GM12878 (cell line): ENCODE measurements at regions not wholly inside any gene's neighbourhood (a gene's known extent, or its start where the extent isn't known, plus 50 kb on each side); places are given as distances from the start of the nearest gene placed in this dataset.

Experiments
- ATAC-seq: fragments of 200-7000 bp; cut with Tn5 transposase; 3 replicates; pipeline ENCODE4 v1.9.1; 2020; ENCODE audit warnings: mild to moderate bottlenecking, moderate library complexity
- BruUV-seq: library from RNA; stranded (reverse); fragments of 400-500 nt; replicated peaks from 2 replicates; lab custom pipeline; 2021; lab: Mats Ljungman, UMichigan
- CTCF ChIA-PET: fragments of 300-600 bp; sonication (Branson Sonifier 250); formaldehyde crosslinking; extraction: SDS; loops from one replicate; lab custom pipeline; 2021; ENCODE audit warnings: inconsistent platforms; lab: Yijun Ruan, JAX
- POLR2A ChIA-PET: fragments of 350-600 bp; formaldehyde crosslinking; extraction: SDS; loops from one replicate; lab custom pipeline; 2021; ENCODE audit warnings: inconsistent platforms; lab: Charles Lee
- RAD21 ChIA-PET: fragments of 300-600 bp; sonication (Branson Sonifier 250); formaldehyde crosslinking; loops from one replicate; lab custom pipeline; 2023; ENCODE audit warnings: antibody characterized with exemption; ENCODE audit not compliant: unreplicated experiment; lab: Charles Lee
- SMC1A ChIA-PET: fragments of 300-600 bp; sonication (Branson Sonifier 250); formaldehyde crosslinking; loops from one replicate; lab custom pipeline; 2023; ENCODE audit not compliant: unreplicated experiment, uncharacterized antibody; lab: Charles Lee
- DNase-seq: peaks from one replicate; pipeline ENCODE4 v3.0.0-alpha.2; 2011; ENCODE audit warnings: low read depth, low spot score
- FAIRE-seq: peaks from 3 replicates; lab custom pipeline; 2011; peaks lifted over from hg19 to GRCh38; lab: Jason Lieb, UNC
- H2AFZ ChIP-seq: 2 replicates; pipeline ENCODE4 v1.6.0; 2011; ENCODE audit warnings: low read depth, low read length, control low read depth; ENCODE audit not compliant: control insufficient read depth
- H3K27ac ChIP-seq: 2 replicates; pipeline ENCODE4 v1.5.1; 2011; ENCODE audit warnings: control low read depth; ENCODE audit not compliant: control insufficient read depth, insufficient read depth
- H3K27me3 ChIP-seq, 2 experiments: replicated peaks in 1 of 2; 2 replicates each; pipeline versions ENCODE4 v1.6.0 to v1.6.1; 2011; ENCODE audit warnings: low read length in 1 of 2; ENCODE audit not compliant: control insufficient read depth in 2 of 2, insufficient read depth in 2 of 2
- H3K36me3 ChIP-seq, 2 experiments: 2 replicates each; pipeline ENCODE4 v1.5.1; 2011; ENCODE audit warnings: low read length in 1 of 2; ENCODE audit not compliant: control insufficient read depth in 2 of 2, insufficient read depth in 2 of 2
- H3K4me1 ChIP-seq: 2 replicates; pipeline ENCODE4 v1.6.1; 2011; ENCODE audit warnings: mild to moderate bottlenecking, low read length, moderate library complexity, mixed read lengths; ENCODE audit not compliant: control insufficient read depth, insufficient read depth
- H3K4me2 ChIP-seq: 2 replicates; pipeline ENCODE4 v1.6.0; 2011; ENCODE audit warnings: control low read depth; ENCODE audit not compliant: control insufficient read depth, insufficient read depth
- H3K4me3 ChIP-seq: fragments of 200-600 bp; sonication (generic); 2 replicates; pipeline ENCODE4 v1.5.1; 2016
- H3K79me2 ChIP-seq: 2 replicates; pipeline ENCODE4 v1.6.0; 2011; ENCODE audit warnings: low read length; ENCODE audit not compliant: control insufficient read depth, insufficient read depth
- H3K9ac ChIP-seq: 2 replicates; pipeline ENCODE4 v1.8.0; 2011; ENCODE audit warnings: low read length, control low read depth, mixed read lengths; ENCODE audit not compliant: control insufficient read depth, insufficient read depth
- H3K9me3 ChIP-seq: replicated peaks from 3 replicates; pipeline ENCODE4 v1.5.1; 2011; ENCODE audit warnings: mild to moderate bottlenecking, low read length; ENCODE audit not compliant: control insufficient read depth, insufficient read depth
- H4K20me1 ChIP-seq: 2 replicates; pipeline ENCODE4 v1.6.0; 2011; ENCODE audit not compliant: control insufficient read depth, insufficient read depth
- ATF7 ChIP-seq: fragments of 450-650 bp; IDR thresholded peaks from 2 replicates; pipeline ENCODE4 v1.6.1; 2016; ENCODE audit warnings: low read depth, mild to moderate bottlenecking
- BRCA1 ChIP-seq: IDR thresholded peaks from 2 replicates; pipeline ENCODE4 v1.6.1; 2011; ENCODE audit warnings: low read depth, low read length, improper control_type of control experiment
- CHD4 ChIP-seq: fragments of 200-600 bp; sonication (generic); IDR thresholded peaks from 2 replicates; pipeline ENCODE4 v1.6.1; 2016; ENCODE audit warnings: mild to moderate bottlenecking
- GABPA ChIP-seq: IDR thresholded peaks from 2 replicates; pipeline ENCODE4 v1.6.1; 2014; ENCODE audit warnings: antibody characterized with exemption, low read depth, mild to moderate bottlenecking, inconsistent platforms
- IRF4 ChIP-seq: IDR thresholded peaks from 2 replicates; pipeline ENCODE4 v1.6.1; 2011; ENCODE audit warnings: low read depth, low read length
- NFIC ChIP-seq: IDR thresholded peaks from 2 replicates; pipeline ENCODE4 v1.6.1; 2012; ENCODE audit warnings: low read depth, mild to moderate bottlenecking, inconsistent platforms, low read length, moderate library complexity
- NFXL1 ChIP-seq: fragments of 450-650 bp; IDR thresholded peaks from 2 replicates; pipeline ENCODE4 v1.6.1; 2017; ENCODE audit warnings: antibody characterized with exemption, mild to moderate bottlenecking, borderline replicate concordance
- PBX3 ChIP-seq: IDR thresholded peaks from 2 replicates; pipeline ENCODE4 v1.6.1; 2011; ENCODE audit warnings: mild to moderate bottlenecking, low read depth, low read length, moderate library complexity; ENCODE audit not compliant: insufficient replicate concordance
- SIN3A ChIP-seq: IDR thresholded peaks from 2 replicates; pipeline ENCODE4 v1.6.1; 2012; ENCODE audit warnings: low read depth, low read length, improper control_type of control experiment
- TCF12 ChIP-seq: IDR thresholded peaks from 2 replicates; pipeline ENCODE4 v1.6.1; 2011; ENCODE audit warnings: low read depth, mild to moderate bottlenecking, low read length
- ZNF24 ChIP-seq: fragments of 450-650 bp; IDR thresholded peaks from 2 replicates; pipeline ENCODE4 v1.6.1; 2017; ENCODE audit warnings: antibody characterized with exemption, mild to moderate bottlenecking
- WGBS: methylation state at CpG from one replicate; pipeline ENCODE4 v1.1.6; 2016; ENCODE audit warnings: low lambda C conversion rate; ENCODE audit not compliant: insufficient replicate concordance, insufficient coverage; ENCODE audit errors: missing lambda C conversion rate; 5-methylcytosine and 5-hydroxymethylcytosine counted together
- in situ Hi-C: fragments of 300-500 bp; cut with MboI; formaldehyde crosslinking; loops from 9 replicates; pipeline ENCODE4 v1.14.3; 2018; ENCODE audit warnings: mixed read lengths
- intact Hi-C: fragments of 100-400 bp; cut with micrococcal nuclease; formaldehyde crosslinking; loops from one replicate; pipeline ENCODE4 v1.14.2; 2022; ENCODE audit not compliant: unreplicated experiment
- TF ChIP-seq, protein P1 (sequence below): fragments of 150-350 bp; IDR thresholded peaks from 2 replicates; pipeline ENCODE4 v1.6.1; 2016; ENCODE audit warnings: low read depth, low read length
- TF ChIP-seq, protein P2 (sequence below): IDR thresholded peaks from 2 replicates; pipeline ENCODE4 v1.6.1; 2012; ENCODE audit warnings: low read depth, low read length, improper control_type of control experiment

DNA sequence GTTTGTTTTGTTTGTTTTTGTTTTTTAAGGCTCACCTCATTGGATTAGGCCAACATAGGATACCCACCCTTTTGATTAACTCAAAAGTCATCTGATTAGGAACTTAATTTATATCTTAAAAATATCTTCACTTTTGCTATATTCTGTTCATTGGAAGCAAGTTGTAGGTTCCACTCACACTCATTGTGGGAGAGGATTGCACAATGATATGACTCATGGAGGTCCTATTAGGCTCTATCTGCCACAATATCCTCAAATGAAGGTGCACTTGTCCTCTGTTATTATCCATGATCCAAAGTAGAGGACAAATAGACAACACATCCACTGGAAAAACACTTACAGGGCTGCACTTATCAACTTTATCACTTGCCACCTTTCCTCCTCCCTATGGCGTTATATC lies 60.5 kb upstream of the ADAMTS3 start:
- ATAC-seq (no peak), FAIRE-seq (no peak), DNase-seq (no peak)
- intact Hi-C loops, result no loop called here
- Histone ChIP-seq H3K4me2 (no peak overlapping the region), H3K27me3 (no peaks in the 10 kb centered on the region), H3K9me3 (no peaks in the 10 kb centered on the region), H3K4me1 (no peaks in the 10 kb centered on the region), H3K36me3 (no peaks in the 10 kb centered on the region), H3K27ac (no peak overlapping the region), H3K4me3 (no peak overlapping the region), H3K79me2 (no peaks in the 10 kb centered on the region), H4K20me1 (no peaks in the 10 kb centered on the region), H3K9ac (no peak overlapping the region), H2AFZ (no peak overlapping the region)
- TF ChIP-seq GABPA (no peak), NFIC (no peak), SIN3A (no peak), CHD4 (no peak), ATF7 (no peak), TCF12 (no peak), PBX3 (no peak), BRCA1 (no peak), ZNF24 (no peak), NFXL1 (no peak), IRF4 (no peak)
- TF ChIP-seq, protein P1, sequence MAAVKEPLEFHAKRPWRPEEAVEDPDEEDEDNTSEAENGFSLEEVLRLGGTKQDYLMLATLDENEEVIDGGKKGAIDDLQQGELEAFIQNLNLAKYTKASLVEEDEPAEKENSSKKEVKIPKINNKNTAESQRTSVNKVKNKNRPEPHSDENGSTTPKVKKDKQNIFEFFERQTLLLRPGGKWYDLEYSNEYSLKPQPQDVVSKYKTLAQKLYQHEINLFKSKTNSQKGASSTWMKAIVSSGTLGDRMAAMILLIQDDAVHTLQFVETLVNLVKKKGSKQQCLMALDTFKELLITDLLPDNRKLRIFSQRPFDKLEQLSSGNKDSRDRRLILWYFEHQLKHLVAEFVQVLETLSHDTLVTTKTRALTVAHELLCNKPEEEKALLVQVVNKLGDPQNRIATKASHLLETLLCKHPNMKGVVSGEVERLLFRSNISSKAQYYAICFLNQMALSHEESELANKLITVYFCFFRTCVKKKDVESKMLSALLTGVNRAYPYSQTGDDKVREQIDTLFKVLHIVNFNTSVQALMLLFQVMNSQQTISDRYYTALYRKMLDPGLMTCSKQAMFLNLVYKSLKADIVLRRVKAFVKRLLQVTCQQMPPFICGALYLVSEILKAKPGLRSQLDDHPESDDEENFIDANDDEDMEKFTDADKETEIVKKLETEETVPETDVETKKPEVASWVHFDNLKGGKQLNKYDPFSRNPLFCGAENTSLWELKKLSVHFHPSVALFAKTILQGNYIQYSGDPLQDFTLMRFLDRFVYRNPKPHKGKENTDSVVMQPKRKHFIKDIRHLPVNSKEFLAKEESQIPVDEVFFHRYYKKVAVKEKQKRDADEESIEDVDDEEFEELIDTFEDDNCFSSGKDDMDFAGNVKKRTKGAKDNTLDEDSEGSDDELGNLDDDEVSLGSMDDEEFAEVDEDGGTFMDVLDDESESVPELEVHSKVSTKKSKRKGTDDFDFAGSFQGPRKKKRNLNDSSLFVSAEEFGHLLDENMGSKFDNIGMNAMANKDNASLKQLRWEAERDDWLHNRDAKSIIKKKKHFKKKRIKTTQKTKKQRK, result no peak
- TF ChIP-seq, protein P2, sequence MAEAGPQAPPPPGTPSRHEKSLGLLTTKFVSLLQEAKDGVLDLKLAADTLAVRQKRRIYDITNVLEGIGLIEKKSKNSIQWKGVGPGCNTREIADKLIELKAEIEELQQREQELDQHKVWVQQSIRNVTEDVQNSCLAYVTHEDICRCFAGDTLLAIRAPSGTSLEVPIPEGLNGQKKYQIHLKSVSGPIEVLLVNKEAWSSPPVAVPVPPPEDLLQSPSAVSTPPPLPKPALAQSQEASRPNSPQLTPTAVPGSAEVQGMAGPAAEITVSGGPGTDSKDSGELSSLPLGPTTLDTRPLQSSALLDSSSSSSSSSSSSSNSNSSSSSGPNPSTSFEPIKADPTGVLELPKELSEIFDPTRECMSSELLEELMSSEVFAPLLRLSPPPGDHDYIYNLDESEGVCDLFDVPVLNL, result no peak
- POLR2A ChIA-PET, result no interaction called here
- BruUV-seq, result no TSS peak
- WGBS, result 8% methylated on average over 1 of the region's 1 CpG
- RAD21 ChIA-PET, result no interaction called here
- SMC1A ChIA-PET, result no interaction called here
- CTCF ChIA-PET, result no interaction called here
- in situ Hi-C loops, result no loop called here
